CD4-positive, alpha-beta T cell (primary cell): ENCODE measurements at regions not wholly inside any gene's neighbourhood (a gene's known extent, or its start where the extent isn't known, plus 50 kb on each side); places are given as distances from the start of the nearest gene placed in this dataset.

Source experiments
- ATAC-seq: fragments of 200-7000 bp; cut with Tn5 transposase; one replicate; pipeline ENCODE4 v1.10.0; 2022; ENCODE audit warnings: mild to moderate bottlenecking; ENCODE audit not compliant: poor library complexity
- CTCF ChIA-PET: fragments of 350-600 bp; sonication (Branson Sonifier 250); formaldehyde crosslinking; loops from one replicate; lab custom pipeline; 2021; ENCODE audit warnings: antibody characterized with exemption, inconsistent platforms; lab: Charles Lee
- POLR2A ChIA-PET: fragments of 350-600 bp; sonication (Branson Sonifier 250); formaldehyde crosslinking; loops from one replicate; lab custom pipeline; 2021; ENCODE audit warnings: antibody characterized with exemption, inconsistent platforms; lab: Charles Lee
- DNase-seq, 14 experiments: peaks; one replicate each; pipeline ENCODE4 v3.0.0-alpha.2; 2013 to 2020; ENCODE audit warnings: mixed read lengths in 2 of 14
- H3K27ac ChIP-seq, 2 donors: one replicate each; pipeline versions ENCODE4 v1.5.1 to v1.7.0; 2013; ENCODE audit warnings: low read length in 2 of 2, low read depth in 1 of 2, mild to moderate bottlenecking in 1 of 2
- H3K27me3 ChIP-seq, 2 experiments: 1 replicate in 1 of 2; 2 replicates in 1 of 2; pipeline versions ENCODE4 v1.6.1 to v1.7.0; 2013; ENCODE audit warnings: low read length in 2 of 2, control low read depth in 1 of 2, mild to moderate bottlenecking in 1 of 2, moderate library complexity in 1 of 2; ENCODE audit not compliant: insufficient read depth in 2 of 2, control insufficient read depth in 1 of 2
- H3K36me3 ChIP-seq: one replicate; pipeline ENCODE4 v1.6.1; 2013; ENCODE audit warnings: low read length, control low read depth; ENCODE audit not compliant: insufficient read depth
- H3K4me1 ChIP-seq: one replicate; pipeline ENCODE4 v1.6.1; 2013; ENCODE audit warnings: low read length, control low read depth; ENCODE audit not compliant: insufficient read depth
- H3K4me3 ChIP-seq: one replicate; pipeline ENCODE4 v1.5.1; 2013; ENCODE audit warnings: mild to moderate bottlenecking, low read length, moderate library complexity
- H3K9me3 ChIP-seq, 2 experiments: 1 replicate in 1 of 2; 2 replicates in 1 of 2; pipeline versions ENCODE4 v1.6.1 to v1.7.0; 2013; ENCODE audit warnings: low read length in 2 of 2, mild to moderate bottlenecking in 2 of 2, control low read depth in 1 of 2, moderate library complexity in 1 of 2; ENCODE audit not compliant: control insufficient read depth in 1 of 2, insufficient read depth in 1 of 2
- H3K27ac Mint-ChIP-seq: one replicate; pipeline ENCODE4 v1.8.0; 2020; ENCODE audit warnings: mixed read lengths
- H3K27me3 Mint-ChIP-seq: one replicate; pipeline ENCODE4 v1.8.0; 2021; ENCODE audit warnings: mixed read lengths
- H3K36me3 Mint-ChIP-seq: one replicate; pipeline ENCODE4 v1.8.0; 2021; ENCODE audit warnings: low read depth, mixed read lengths
- H3K4me1 Mint-ChIP-seq: one replicate; pipeline ENCODE4 v1.8.0; 2021; ENCODE audit warnings: low read depth, mixed read lengths
- H3K4me3 Mint-ChIP-seq: one replicate; pipeline ENCODE4 v1.8.0; 2020; ENCODE audit warnings: mild to moderate bottlenecking, mixed read lengths
- H3K9me3 Mint-ChIP-seq: one replicate; pipeline ENCODE4 v1.8.0; 2020; ENCODE audit warnings: mixed read lengths
- CTCF ChIP-seq: fragments of 200-600 bp; IDR thresholded peaks from one replicate; pipeline ENCODE4 v1.8.0; 2022; ENCODE audit warnings: antibody characterized with exemption, mild to moderate bottlenecking
- intact Hi-C, 2 experiments: fragments of 100-400 bp; cut with DNase I in 1 of 2; cut with micrococcal nuclease in 1 of 2; formaldehyde crosslinking; loops; one replicate each; pipeline versions ENCODE4 v1.15.1 to v1.9.0; 2023 to 2025; cut with DNase I, micrococcal nuclease

- CTCF ChIA-PET, result no interaction called here
- peaks cover 0 to 23% of the 10 kb centered on the region in 2 experiments for H3K27me3 ChIP-seq
- no peaks in the 10 kb centered on the region for H3K4me1 ChIP-seq
- POLR2A ChIA-PET, result no interaction called here
- Mint-ChIP-seq H3K4me3 (no peak overlapping the region), H3K4me1 (no peaks in the 10 kb centered on the region), H3K9me3 (no peaks in the 10 kb centered on the region), H3K27me3 (peaks cover 38% of the 10 kb centered on the region), H3K36me3 (no peaks in the 10 kb centered on the region), H3K27ac (no peak overlapping the region)
- intact Hi-C loops, result no loop called here
- no peak overlapping the region for H3K27ac ChIP-seq
- no peak for TF ChIP-seq CTCF
- H3K9me3 ChIP-seq, result no peaks in the 10 kb centered on the region
- H3K4me3 ChIP-seq, result no peak overlapping the region
- no peak for DNase-seq
- no peaks in the 10 kb centered on the region for H3K36me3 ChIP-seq
- ATAC-seq, result no peak
Measured at GRCh38 chr17:51559778-51560177, 299.4 kb downstream of the UTP18 start.

- Histone ChIP-seq H3K27ac (no peak overlapping the region), H3K4me1 (no peaks in the 10 kb centered on the region), H3K27me3 (peaks cover 0 to 26% of the 10 kb centered on the region in 2 experiments), H3K9me3 (no peaks in the 10 kb centered on the region), H3K36me3 (no peaks in the 10 kb centered on the region), H3K4me3 (no peak overlapping the region)
- POLR2A ChIA-PET, result no interaction called here
- intact Hi-C loops, result no loop called here
- no peak overlapping the region for H3K4me3 Mint-ChIP-seq
- H3K27ac Mint-ChIP-seq, result no peak overlapping the region
- DNase-seq, result no peak
- H3K9me3 Mint-ChIP-seq, result no peaks in the 10 kb centered on the region
- TF ChIP-seq CTCF, result no peak
- peaks cover 42% of the 10 kb centered on the region for H3K27me3 Mint-ChIP-seq
- CTCF ChIA-PET, result no interaction called here
- ATAC-seq, result no peak
- no peaks in the 10 kb centered on the region for H3K36me3 Mint-ChIP-seq
- no peaks in the 10 kb centered on the region for H3K4me1 Mint-ChIP-seq
Measured at GRCh38 chr17:51560398-51560797, 300.1 kb downstream of the UTP18 start.

GRCh38 chr17:51563961-51564360, 303.6 kb downstream of the UTP18 start:
- intact Hi-C loops, result no loop called here
- Histone ChIP-seq H3K27me3 (peaks cover 0 to 30% of the 10 kb centered on the region in 2 experiments), H3K4me1 (no peaks in the 10 kb centered on the region), H3K36me3 (no peaks in the 10 kb centered on the region), H3K27ac (no peak overlapping the region), H3K4me3 (no peak overlapping the region), H3K9me3 (no peaks in the 10 kb centered on the region)
- no peak overlapping the region for H3K27ac Mint-ChIP-seq
- POLR2A ChIA-PET, result no interaction called here
- H3K9me3 Mint-ChIP-seq, result no peaks in the 10 kb centered on the region
- H3K4me1 Mint-ChIP-seq, result no peaks in the 10 kb centered on the region
- ATAC-seq (no peak), DNase-seq (no peak)
- H3K4me3 Mint-ChIP-seq, result no peak overlapping the region
- no peak for TF ChIP-seq CTCF
- CTCF ChIA-PET, result no interaction called here
- H3K36me3 Mint-ChIP-seq, result no peaks in the 10 kb centered on the region
- peaks cover 43% of the 10 kb centered on the region for H3K27me3 Mint-ChIP-seq
